GM12878 (cell line): ENCODE measurements at regions not wholly inside any gene's neighbourhood (a gene's known extent, or its start where the extent isn't known, plus 50 kb on each side); places are given as distances from the start of the nearest gene placed in this dataset.

Experiments used
- ATAC-seq: fragments of 200-7000 bp; cut with Tn5 transposase; 3 replicates; pipeline ENCODE4 v1.9.1; 2020; ENCODE audit warnings: mild to moderate bottlenecking, moderate library complexity
- BruUV-seq: library from RNA; stranded (reverse); fragments of 400-500 nt; replicated peaks from 2 replicates; lab custom pipeline; 2021; lab: Mats Ljungman, UMichigan
- CTCF ChIA-PET: fragments of 300-600 bp; sonication (Branson Sonifier 250); formaldehyde crosslinking; extraction: SDS; loops from one replicate; lab custom pipeline; 2021; ENCODE audit warnings: inconsistent platforms; lab: Yijun Ruan, JAX
- POLR2A ChIA-PET: fragments of 350-600 bp; formaldehyde crosslinking; extraction: SDS; loops from one replicate; lab custom pipeline; 2021; ENCODE audit warnings: inconsistent platforms; lab: Charles Lee
- RAD21 ChIA-PET: fragments of 300-600 bp; sonication (Branson Sonifier 250); formaldehyde crosslinking; loops from one replicate; lab custom pipeline; 2023; ENCODE audit warnings: antibody characterized with exemption; ENCODE audit not compliant: unreplicated experiment; lab: Charles Lee
- SMC1A ChIA-PET: fragments of 300-600 bp; sonication (Branson Sonifier 250); formaldehyde crosslinking; loops from one replicate; lab custom pipeline; 2023; ENCODE audit not compliant: unreplicated experiment, uncharacterized antibody; lab: Charles Lee
- DNase-seq: peaks from one replicate; pipeline ENCODE4 v3.0.0-alpha.2; 2011; ENCODE audit warnings: low read depth, low spot score
- FAIRE-seq: peaks from 3 replicates; lab custom pipeline; 2011; peaks lifted over from hg19 to GRCh38; lab: Jason Lieb, UNC
- H2AFZ ChIP-seq: 2 replicates; pipeline ENCODE4 v1.6.0; 2011; ENCODE audit warnings: low read depth, low read length, control low read depth; ENCODE audit not compliant: control insufficient read depth
- H3K27ac ChIP-seq: 2 replicates; pipeline ENCODE4 v1.5.1; 2011; ENCODE audit warnings: control low read depth; ENCODE audit not compliant: control insufficient read depth, insufficient read depth
- H3K27me3 ChIP-seq, 2 experiments: replicated peaks in 1 of 2; 2 replicates each; pipeline versions ENCODE4 v1.6.0 to v1.6.1; 2011; ENCODE audit warnings: low read length in 1 of 2; ENCODE audit not compliant: control insufficient read depth in 2 of 2, insufficient read depth in 2 of 2
- H3K36me3 ChIP-seq, 2 experiments: 2 replicates each; pipeline ENCODE4 v1.5.1; 2011; ENCODE audit warnings: low read length in 1 of 2; ENCODE audit not compliant: control insufficient read depth in 2 of 2, insufficient read depth in 2 of 2
- H3K4me1 ChIP-seq: 2 replicates; pipeline ENCODE4 v1.6.1; 2011; ENCODE audit warnings: mild to moderate bottlenecking, low read length, moderate library complexity, mixed read lengths; ENCODE audit not compliant: control insufficient read depth, insufficient read depth
- H3K4me2 ChIP-seq: 2 replicates; pipeline ENCODE4 v1.6.0; 2011; ENCODE audit warnings: control low read depth; ENCODE audit not compliant: control insufficient read depth, insufficient read depth
- H3K4me3 ChIP-seq: fragments of 200-600 bp; sonication (generic); 2 replicates; pipeline ENCODE4 v1.5.1; 2016
- H3K79me2 ChIP-seq: 2 replicates; pipeline ENCODE4 v1.6.0; 2011; ENCODE audit warnings: low read length; ENCODE audit not compliant: control insufficient read depth, insufficient read depth
- H3K9ac ChIP-seq: 2 replicates; pipeline ENCODE4 v1.8.0; 2011; ENCODE audit warnings: low read length, control low read depth, mixed read lengths; ENCODE audit not compliant: control insufficient read depth, insufficient read depth
- H3K9me3 ChIP-seq: replicated peaks from 3 replicates; pipeline ENCODE4 v1.5.1; 2011; ENCODE audit warnings: mild to moderate bottlenecking, low read length; ENCODE audit not compliant: control insufficient read depth, insufficient read depth
- H4K20me1 ChIP-seq: 2 replicates; pipeline ENCODE4 v1.6.0; 2011; ENCODE audit not compliant: control insufficient read depth, insufficient read depth
- ATF2 ChIP-seq: IDR thresholded peaks from 2 replicates; pipeline ENCODE4 v1.6.1; 2012; ENCODE audit warnings: low read length, inconsistent platforms
- CBX3 ChIP-seq: fragments of 200-600 bp; sonication (generic); IDR thresholded peaks from 2 replicates; pipeline ENCODE4 v1.6.1; 2016; ENCODE audit warnings: low read depth, borderline replicate concordance
- CHD2 ChIP-seq: IDR thresholded peaks from 2 replicates; pipeline ENCODE4 v1.6.1; 2011; ENCODE audit warnings: low read depth, low read length, improper control_type of control experiment, borderline replicate concordance
- DPF2 ChIP-seq: fragments of 450-650 bp; IDR thresholded peaks from 2 replicates; pipeline ENCODE4 v1.6.1; 2017; ENCODE audit warnings: mild to moderate bottlenecking
- EGR1 ChIP-seq, 2 experiments: IDR thresholded peaks; 1 replicate in 1 of 2; 2 replicates in 1 of 2; pipeline ENCODE4 v1.6.1; 2011 to 2012; ENCODE audit warnings: low read depth in 2 of 2, low read length in 2 of 2, borderline replicate concordance in 1 of 2, mild to moderate bottlenecking in 1 of 2, moderate library complexity in 1 of 2
- HDAC6 ChIP-seq: fragments of 200-600 bp; sonication (generic); IDR thresholded peaks from one replicate; pipeline ENCODE4 v1.8.0; 2017; ENCODE audit warnings: antibody characterized with exemption; ENCODE audit not compliant: unreplicated experiment
- MYB ChIP-seq: fragments of 150-350 bp; IDR thresholded peaks from 2 replicates; pipeline ENCODE4 v1.6.1; 2014; ENCODE audit warnings: mild to moderate bottlenecking, low read depth, low read length, borderline replicate concordance
- PML ChIP-seq: IDR thresholded peaks from 2 replicates; pipeline ENCODE4 v1.6.1; 2012; ENCODE audit warnings: low read length, inconsistent platforms
- POU2F2 ChIP-seq: IDR thresholded peaks from 3 replicates; pipeline ENCODE4 v1.6.1; 2011; ENCODE audit warnings: low read depth, mild to moderate bottlenecking, low read length, borderline replicate concordance
- RELB ChIP-seq: fragments of 450-650 bp; IDR thresholded peaks from 2 replicates; pipeline ENCODE4 v1.6.1; 2017; ENCODE audit warnings: low read depth, mild to moderate bottlenecking, moderate library complexity
- SP1 ChIP-seq: IDR thresholded peaks from one replicate; pipeline ENCODE4 v1.6.1; 2011; ENCODE audit warnings: low read depth, low read length
- SUPT20H ChIP-seq: IDR thresholded peaks from 2 replicates; pipeline ENCODE4 v1.6.1; 2011; ENCODE audit warnings: low read depth, mild to moderate bottlenecking, low read length, moderate library complexity, borderline replicate concordance; ENCODE audit not compliant: control insufficient read depth
- TCF12 ChIP-seq: IDR thresholded peaks from 2 replicates; pipeline ENCODE4 v1.6.1; 2011; ENCODE audit warnings: low read depth, mild to moderate bottlenecking, low read length
- TCF7 ChIP-seq: IDR thresholded peaks from 2 replicates; pipeline ENCODE4 v1.6.1; 2014; ENCODE audit warnings: antibody characterized with exemption, borderline replicate concordance
- ZNF274 ChIP-seq: IDR thresholded peaks from one replicate; pipeline ENCODE4 v1.8.0; 2011; ENCODE audit not compliant: insufficient read length, insufficient read depth
- WGBS: methylation state at CpG from one replicate; pipeline ENCODE4 v1.1.6; 2016; ENCODE audit warnings: low lambda C conversion rate; ENCODE audit not compliant: insufficient replicate concordance, insufficient coverage; ENCODE audit errors: missing lambda C conversion rate; 5-methylcytosine and 5-hydroxymethylcytosine counted together
- in situ Hi-C: fragments of 300-500 bp; cut with MboI; formaldehyde crosslinking; loops from 9 replicates; pipeline ENCODE4 v1.14.3; 2018; ENCODE audit warnings: mixed read lengths
- intact Hi-C: fragments of 100-400 bp; cut with micrococcal nuclease; formaldehyde crosslinking; loops from one replicate; pipeline ENCODE4 v1.14.2; 2022; ENCODE audit not compliant: unreplicated experiment

DNA sequence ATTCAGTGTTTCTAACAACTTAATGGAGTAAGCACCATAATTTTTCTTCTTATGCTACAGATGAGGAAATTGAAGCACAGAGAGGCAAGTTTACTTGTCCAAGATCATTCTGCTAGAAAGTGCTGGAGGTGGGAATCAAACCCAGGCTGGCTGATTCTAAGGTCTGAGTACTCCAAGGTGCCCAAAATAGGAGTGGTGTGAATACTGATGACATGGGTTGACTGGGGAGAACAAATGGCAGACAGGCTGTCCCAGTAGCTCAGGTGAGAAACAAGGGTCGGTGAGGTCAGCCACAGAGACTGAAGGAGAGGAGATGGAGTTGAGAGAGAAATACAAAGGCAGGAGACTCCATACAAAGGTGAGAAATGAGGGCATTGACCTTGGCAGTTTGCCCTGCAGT lies 144.5 kb upstream of the EGFLAM start:
- ChIA-PET CTCF (interaction anchor here (0.6 kb wide), 1 partner anchor 554 kb away, joined by 3 read pairs; no protein-coding TSS in a partner anchor), SMC1A (no interaction called here), POLR2A (no interaction called here), RAD21 (no interaction called here)
- H3K36me3 ChIP-seq, result no peaks in the 10 kb centered on the region
- in situ Hi-C loops, result no loop called here
- H2AFZ ChIP-seq, result no peak overlapping the region
- H3K9ac ChIP-seq, result no peak overlapping the region
- H3K27ac ChIP-seq, result no peak overlapping the region
- H3K9me3 ChIP-seq, result no peaks in the 10 kb centered on the region
- no peak overlapping the region for H3K4me3 ChIP-seq
- ATAC-seq, result no peak
- H3K79me2 ChIP-seq, result no peaks in the 10 kb centered on the region
- FAIRE-seq, result no peak
- intact Hi-C loops, result no loop called here
- 44% methylated on average over 1 of the region's 1 CpG for WGBS
- H4K20me1 ChIP-seq, result no peaks in the 10 kb centered on the region
- H3K4me2 ChIP-seq, result no peak overlapping the region
- TF ChIP-seq POU2F2 (no peak), RELB (no peak), SUPT20H (no peak), CBX3 (no peak), DPF2 (no peak), ZNF274 (no peak), PML (no peak), SP1 (no peak), TCF7 (no peak), TCF12 (no peak), EGR1 (IDR thresholded peaks at IDR 0.05; ENCODE audit: borderline replicate concordance in 1 of 2, low read depth in 2 of 2, low read length in 2 of 2) (no peak), MYB (no peak), HDAC6 (no peak), CHD2 (no peak), ATF2 (no peak)
- TF ChIP-seq, all 136 proteins: peak for 0
- no peaks in the 10 kb centered on the region for H3K4me1 ChIP-seq
- no TSS peak for BruUV-seq
- no peak for DNase-seq
- H3K27me3 ChIP-seq, result no peaks in the 10 kb centered on the region; a peak in 1 of 4 replicates
